Uterus (tissue), 2 donors: ENCODE measurements at regions not wholly inside any gene's neighbourhood (a gene's known extent, or its start where the extent isn't known, plus 50 kb on each side); places are given as distances from the start of the nearest gene placed in this dataset.

Source experiments
- POLR2A ChIP-seq, 2 donors: fragments of 450-650 bp; IDR thresholded peaks; one replicate each; pipeline ENCODE4 v1.6.1; 2016; ENCODE audit warnings: antibody characterized with exemption in 2 of 2, mild to moderate bottlenecking in 1 of 2, moderate library complexity in 1 of 2
- TF ChIP-seq, protein P1 (sequence below), 4 experiments: fragments of 200-600 bp in 2 of 4; fragments of 450-650 bp in 2 of 4; sonication (generic) in 2 of 4; IDR thresholded peaks; one replicate each; pipeline ENCODE4 v1.5.1; 2016 to 2019; ENCODE audit warnings: antibody characterized with exemption in 4 of 4, mild to moderate bottlenecking in 2 of 4, moderate library complexity in 1 of 4

DNA sequence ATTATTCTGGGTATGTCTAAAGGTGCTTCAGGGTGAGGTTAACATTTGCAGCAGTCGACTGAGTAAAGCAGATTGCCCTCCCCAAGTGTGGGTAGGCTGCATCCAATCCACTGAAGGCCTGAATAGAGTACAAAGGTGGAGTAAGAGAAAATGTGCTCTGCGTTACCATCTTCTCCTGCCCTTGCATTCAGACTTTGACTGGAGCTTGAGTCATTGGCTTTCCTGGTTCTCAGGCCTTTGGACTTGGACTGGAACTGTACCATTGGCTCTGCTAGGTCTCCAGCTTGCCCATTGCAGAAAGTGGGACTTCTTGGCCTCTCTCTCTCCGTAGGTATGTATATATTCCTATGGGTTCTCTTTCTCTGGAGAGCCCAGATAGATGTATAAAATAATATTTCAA, 120.9 kb upstream of the CNTLN start:
- TF ChIP-seq, protein P1, sequence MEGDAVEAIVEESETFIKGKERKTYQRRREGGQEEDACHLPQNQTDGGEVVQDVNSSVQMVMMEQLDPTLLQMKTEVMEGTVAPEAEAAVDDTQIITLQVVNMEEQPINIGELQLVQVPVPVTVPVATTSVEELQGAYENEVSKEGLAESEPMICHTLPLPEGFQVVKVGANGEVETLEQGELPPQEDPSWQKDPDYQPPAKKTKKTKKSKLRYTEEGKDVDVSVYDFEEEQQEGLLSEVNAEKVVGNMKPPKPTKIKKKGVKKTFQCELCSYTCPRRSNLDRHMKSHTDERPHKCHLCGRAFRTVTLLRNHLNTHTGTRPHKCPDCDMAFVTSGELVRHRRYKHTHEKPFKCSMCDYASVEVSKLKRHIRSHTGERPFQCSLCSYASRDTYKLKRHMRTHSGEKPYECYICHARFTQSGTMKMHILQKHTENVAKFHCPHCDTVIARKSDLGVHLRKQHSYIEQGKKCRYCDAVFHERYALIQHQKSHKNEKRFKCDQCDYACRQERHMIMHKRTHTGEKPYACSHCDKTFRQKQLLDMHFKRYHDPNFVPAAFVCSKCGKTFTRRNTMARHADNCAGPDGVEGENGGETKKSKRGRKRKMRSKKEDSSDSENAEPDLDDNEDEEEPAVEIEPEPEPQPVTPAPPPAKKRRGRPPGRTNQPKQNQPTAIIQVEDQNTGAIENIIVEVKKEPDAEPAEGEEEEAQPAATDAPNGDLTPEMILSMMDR (IDR thresholded peaks at IDR 0.05), result no peak
- TF ChIP-seq POLR2A (IDR thresholded peaks at IDR 0.05), result no peak
